Prostate gland (tissue), 2 donors: ENCODE measurements at regions not wholly inside any gene's neighbourhood (a gene's known extent, or its start where the extent isn't known, plus 50 kb on each side); places are given as distances from the start of the nearest gene placed in this dataset.

Experiments used
- DNase-seq: peaks from one replicate; pipeline ENCODE4 v3.0.0-alpha.2; 2019; ENCODE audit warnings: low spot score
- H3K27ac ChIP-seq, 2 donors: fragments of 200-600 bp; sonication (generic); 2 replicates each; pipeline ENCODE4 v1.5.1; 2017 to 2019
- H3K27me3 ChIP-seq: fragments of 200-600 bp; sonication (generic); replicated peaks from 2 replicates; pipeline ENCODE4 v1.5.1; 2019; ENCODE audit not compliant: insufficient read depth
- H3K36me3 ChIP-seq, 2 donors: fragments of 200-600 bp; sonication (generic); 1 replicate in 1 of 2; 2 replicates in 1 of 2; pipeline versions ENCODE4 v1.5.1 to v1.8.1; 2017 to 2019
- H3K4me1 ChIP-seq: fragments of 200-600 bp; sonication (generic); replicated peaks from 2 replicates; pipeline ENCODE4 v1.5.1; 2019
- H3K4me3 ChIP-seq, 2 donors: fragments of 200-600 bp; sonication (generic); 2 replicates each; pipeline ENCODE4 v1.5.1; 2017 to 2019
- H3K9me3 ChIP-seq: fragments of 200-600 bp; sonication (generic); 2 replicates; pipeline ENCODE4 v1.5.1; 2017
- POLR2A ChIP-seq: fragments of 450-650 bp; IDR thresholded peaks from one replicate; pipeline ENCODE4 v1.6.1; 2016; ENCODE audit warnings: antibody characterized with exemption, mild to moderate bottlenecking
- POLR2AphosphoS5 ChIP-seq: sonication (generic); formaldehyde crosslinking; IDR thresholded peaks from one replicate; pipeline ENCODE4 v1.6.1; 2017; ENCODE audit warnings: antibody characterized with exemption
- WGBS: methylation state at CpG from one replicate; pipeline ENCODE4 v1.1.5; 2018; 5-methylcytosine and 5-hydroxymethylcytosine counted together
- intact Hi-C: fragments of 100-400 bp; cut with DNase I; formaldehyde crosslinking; loops from one replicate; pipeline ENCODE4 v1.14.2; 2022
- TF ChIP-seq, protein P1 (sequence below), 4 experiments: fragments of 200-600 bp in 2 of 4; fragments of 450-650 bp in 2 of 4; sonication (generic) in 2 of 4; IDR thresholded peaks; 1 replicate in 3 of 4; 2 replicates in 1 of 4; pipeline ENCODE4 v1.5.1; 2016 to 2019; ENCODE audit warnings: antibody characterized with exemption in 4 of 4, mild to moderate bottlenecking in 2 of 4, moderate library complexity in 2 of 4

DNA sequence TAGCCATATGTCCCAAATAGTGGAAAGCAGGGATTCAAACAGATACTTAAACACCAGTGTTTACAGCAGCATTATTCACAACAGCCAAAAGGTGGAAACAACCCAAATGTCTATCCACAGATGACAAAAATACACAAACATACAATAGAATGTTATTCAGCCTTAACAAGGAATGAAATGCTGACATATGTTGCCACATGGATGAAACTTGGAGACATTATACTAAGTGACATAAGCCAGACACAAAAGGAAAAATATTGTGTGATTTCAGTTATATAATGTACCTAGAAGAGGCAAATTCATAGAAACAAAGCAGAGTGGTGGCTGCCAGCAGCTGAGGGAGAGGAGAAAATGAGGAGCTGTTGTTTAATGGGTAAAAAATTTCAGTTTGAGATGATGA, 533.9 kb upstream of the FZD8 start:
- no peaks in the 10 kb centered on the region for H3K4me1 ChIP-seq
- TF ChIP-seq POLR2A (no peak), POLR2AphosphoS5 (no peak)
- TF ChIP-seq, protein P1, sequence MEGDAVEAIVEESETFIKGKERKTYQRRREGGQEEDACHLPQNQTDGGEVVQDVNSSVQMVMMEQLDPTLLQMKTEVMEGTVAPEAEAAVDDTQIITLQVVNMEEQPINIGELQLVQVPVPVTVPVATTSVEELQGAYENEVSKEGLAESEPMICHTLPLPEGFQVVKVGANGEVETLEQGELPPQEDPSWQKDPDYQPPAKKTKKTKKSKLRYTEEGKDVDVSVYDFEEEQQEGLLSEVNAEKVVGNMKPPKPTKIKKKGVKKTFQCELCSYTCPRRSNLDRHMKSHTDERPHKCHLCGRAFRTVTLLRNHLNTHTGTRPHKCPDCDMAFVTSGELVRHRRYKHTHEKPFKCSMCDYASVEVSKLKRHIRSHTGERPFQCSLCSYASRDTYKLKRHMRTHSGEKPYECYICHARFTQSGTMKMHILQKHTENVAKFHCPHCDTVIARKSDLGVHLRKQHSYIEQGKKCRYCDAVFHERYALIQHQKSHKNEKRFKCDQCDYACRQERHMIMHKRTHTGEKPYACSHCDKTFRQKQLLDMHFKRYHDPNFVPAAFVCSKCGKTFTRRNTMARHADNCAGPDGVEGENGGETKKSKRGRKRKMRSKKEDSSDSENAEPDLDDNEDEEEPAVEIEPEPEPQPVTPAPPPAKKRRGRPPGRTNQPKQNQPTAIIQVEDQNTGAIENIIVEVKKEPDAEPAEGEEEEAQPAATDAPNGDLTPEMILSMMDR (IDR thresholded peaks at IDR 0.05), result no peak
- no peak overlapping the region for H3K4me3 ChIP-seq
- no peaks in the 10 kb centered on the region for H3K9me3 ChIP-seq
- H3K36me3 ChIP-seq, result no peaks in the 10 kb centered on the region
- H3K27me3 ChIP-seq, result no peaks in the 10 kb centered on the region
- intact Hi-C loops, result no loop called here
- H3K27ac ChIP-seq, result no peak overlapping the region
- DNase-seq, result no peak

DNA sequence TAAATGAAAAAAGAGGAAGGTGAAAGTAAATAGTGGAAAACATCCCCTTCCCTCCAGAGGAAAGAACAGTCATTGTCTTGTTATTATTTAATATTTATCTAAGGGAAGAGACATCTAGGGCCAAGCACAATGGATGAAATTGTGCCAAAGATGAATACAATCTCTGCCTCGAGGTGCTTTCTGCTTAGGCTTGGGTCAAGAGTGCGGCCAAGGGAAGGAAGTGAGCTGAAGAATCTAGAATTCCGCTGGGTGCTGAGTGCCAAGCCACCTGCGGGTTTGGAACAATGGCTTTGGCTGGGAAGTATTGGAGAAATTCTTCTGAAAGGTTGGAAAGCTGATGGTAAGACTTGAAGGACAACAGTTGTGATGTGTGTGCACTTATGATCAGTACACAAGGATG, 531.3 kb upstream of the FZD8 start:
- Histone ChIP-seq H3K27ac (no peak overlapping the region), H3K9me3 (no peaks in the 10 kb centered on the region), H3K27me3 (no peaks in the 10 kb centered on the region), H3K4me3 (no peak overlapping the region), H3K36me3 (no peaks in the 10 kb centered on the region), H3K4me1 (no peaks in the 10 kb centered on the region)
- WGBS, result 33% methylated on average over 4 of the region's 4 CpGs
- TF ChIP-seq, protein P1 (IDR thresholded peaks at IDR 0.05), result no peak
- no peak for TF ChIP-seq POLR2AphosphoS5
- TF ChIP-seq POLR2A, result no peak
- no peak for DNase-seq
- intact Hi-C loops, result no loop called here

DNA sequence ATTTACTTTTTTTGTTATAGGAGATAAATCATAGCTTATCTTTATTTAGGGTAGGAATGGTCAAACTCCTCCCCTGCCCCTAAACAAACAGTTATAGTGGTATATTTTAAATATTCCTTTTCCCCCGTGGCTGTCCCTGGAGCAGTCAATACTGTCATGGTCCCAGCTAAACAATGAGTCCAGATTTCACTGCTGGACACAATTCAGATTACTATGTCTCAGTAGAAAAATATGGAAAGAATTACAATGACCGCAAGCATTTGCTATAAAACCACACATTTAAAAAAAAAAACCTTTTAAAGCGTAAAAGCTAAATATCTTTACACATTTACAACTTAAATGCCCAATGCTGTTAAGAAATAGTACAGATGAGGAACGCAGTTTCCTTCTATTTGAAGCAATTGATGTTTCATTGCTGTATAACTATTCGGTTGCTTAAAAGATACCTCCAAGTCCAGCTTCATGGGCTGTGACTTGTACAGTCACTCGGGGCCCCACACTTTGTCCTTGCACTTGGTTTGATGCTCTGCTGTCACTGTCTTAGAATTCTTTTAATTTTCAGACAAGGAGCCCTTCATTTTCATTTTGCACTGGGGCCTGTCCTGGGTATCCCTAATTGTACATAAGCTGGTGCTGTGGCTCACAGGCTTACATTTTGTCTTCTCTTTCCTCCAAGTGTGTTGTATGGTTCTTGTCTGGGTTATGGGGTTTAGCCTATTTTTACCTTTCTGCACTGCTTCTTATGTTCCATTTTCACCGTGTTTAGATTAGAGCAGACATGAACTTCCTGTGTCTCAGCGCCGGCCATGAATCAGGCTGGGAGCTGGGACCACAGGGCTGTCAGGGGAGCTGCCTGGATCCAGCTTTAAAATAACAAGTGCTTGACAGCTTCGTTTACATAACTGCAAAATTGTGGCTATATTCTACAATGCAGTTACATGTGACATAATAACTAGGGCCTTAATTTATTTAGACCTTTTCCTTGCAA, 530.2 kb upstream of the FZD8 start:
- no peaks in the 10 kb centered on the region for H3K9me3 ChIP-seq
- TF ChIP-seq POLR2A, result no peak
- TF ChIP-seq, protein P1 (IDR thresholded peaks at IDR 0.05), result no peak
- TF ChIP-seq POLR2AphosphoS5, result no peak
- H3K4me1 ChIP-seq, result no peaks in the 10 kb centered on the region
- H3K27ac ChIP-seq, result no peak overlapping the region
- 33% methylated on average over 10 of the region's 10 CpGs for WGBS
- H3K4me3 ChIP-seq, result no peak overlapping the region
- no peak for DNase-seq
- no peaks in the 10 kb centered on the region for H3K36me3 ChIP-seq
- no peaks in the 10 kb centered on the region for H3K27me3 ChIP-seq
- intact Hi-C loops, result no loop called here

DNA sequence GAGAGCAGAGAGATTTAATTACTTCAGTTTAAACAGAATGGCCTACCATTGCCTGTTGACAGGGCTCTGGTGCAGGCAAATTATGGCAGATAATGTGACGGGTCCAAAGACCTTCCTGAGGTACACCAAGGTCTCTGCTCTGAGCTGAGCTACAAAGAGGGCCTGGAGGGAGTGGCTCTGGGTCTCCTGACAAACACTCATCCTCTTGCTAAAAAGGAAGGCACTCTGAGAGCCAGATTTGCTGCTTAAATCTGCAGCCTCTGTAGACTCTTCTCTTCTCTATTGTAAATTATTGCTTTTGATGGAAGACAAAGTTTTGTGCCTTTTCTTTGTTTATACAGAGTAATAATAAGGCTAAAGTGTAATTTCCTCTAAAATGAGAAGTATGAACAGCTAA, 529.5 kb upstream of the FZD8 start:
- Histone ChIP-seq H3K36me3 (no peaks in the 10 kb centered on the region), H3K4me3 (no peak overlapping the region), H3K4me1 (no peaks in the 10 kb centered on the region), H3K27me3 (no peaks in the 10 kb centered on the region), H3K27ac (no peak overlapping the region), H3K9me3 (no peaks in the 10 kb centered on the region)
- intact Hi-C loops, result no loop called here
- no peak for DNase-seq
- 16% methylated on average over 1 of the region's 1 CpG for WGBS
- TF ChIP-seq, protein P1 (IDR thresholded peaks at IDR 0.05), result no peak
- no peak for TF ChIP-seq POLR2A
- TF ChIP-seq POLR2AphosphoS5, result no peak

DNA sequence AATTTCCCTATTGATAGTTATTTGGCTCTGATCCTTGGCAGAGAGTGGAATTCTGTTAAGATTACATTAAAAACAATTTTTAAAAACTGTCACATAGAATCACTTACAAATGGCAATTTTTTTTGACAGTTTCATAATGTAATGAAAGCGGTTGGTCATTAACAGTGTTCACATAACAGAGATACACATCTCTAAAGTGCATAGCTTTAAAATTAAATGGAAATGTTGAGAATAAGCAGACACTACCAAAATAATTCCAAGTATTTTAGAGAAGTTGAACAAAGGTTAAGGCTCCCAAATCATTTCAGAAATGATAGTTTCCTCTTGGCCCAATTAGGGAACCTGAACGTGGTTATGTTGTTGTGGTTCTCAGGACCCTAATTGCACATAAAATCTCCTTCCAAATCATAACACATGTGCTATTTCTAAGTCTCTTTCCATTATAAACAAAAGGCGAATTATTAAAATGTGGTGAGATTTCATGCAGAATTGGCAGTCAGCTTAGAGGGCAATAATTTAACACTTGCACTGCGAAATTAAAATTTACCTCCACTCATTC, 528.9 kb upstream of the FZD8 start:
- Histone ChIP-seq H3K9me3 (no peaks in the 10 kb centered on the region), H3K4me3 (no peak overlapping the region), H3K27ac (no peak overlapping the region), H3K36me3 (no peaks in the 10 kb centered on the region), H3K4me1 (no peaks in the 10 kb centered on the region), H3K27me3 (no peaks in the 10 kb centered on the region)
- WGBS, result 42% methylated on average over 4 of the region's 4 CpGs
- TF ChIP-seq, protein P1 (IDR thresholded peaks at IDR 0.05), result no peak
- TF ChIP-seq POLR2AphosphoS5 (no peak), POLR2A (no peak)
- DNase-seq, result no peak
- intact Hi-C loops, result no loop called here
